WERI-Rb-1 (cell line): ENCODE measurements at regions not wholly inside any gene's neighbourhood (a gene's known extent, or its start where the extent isn't known, plus 50 kb on each side); places are given as distances from the start of the nearest gene placed in this dataset.
"Not testable (repeated sequence)": the region's sequence is repeated elsewhere in the genome, so short reads cannot be mapped to it uniquely, and the experiment has no call there.

ENCODE experiments used
- DNase-seq: peaks from one replicate; pipeline ENCODE4 v3.0.0-alpha.2; 2020
- H3K27ac ChIP-seq: fragments of 250-450 bp; sonication (Bioruptor Pico); 2 replicates; pipeline ENCODE4 v1.5.1; 2020; ENCODE audit warnings: mild to moderate bottlenecking, moderate library complexity
- H3K27me3 ChIP-seq: fragments of 250-450 bp; sonication (Bioruptor Pico); 2 replicates; pipeline ENCODE4 v1.5.1; 2021; ENCODE audit warnings: mild to moderate bottlenecking, low read depth, moderate library complexity; ENCODE audit not compliant: insufficient read depth, severe bottlenecking
- H3K36me3 ChIP-seq: fragments of 250-450 bp; sonication (Bioruptor Pico); 2 replicates; pipeline ENCODE4 v1.5.1; 2020; ENCODE audit warnings: mild to moderate bottlenecking, moderate library complexity
- H3K4me3 ChIP-seq: 2 replicates; pipeline ENCODE4 v1.5.1; 2011; ENCODE audit warnings: low read depth, mild to moderate bottlenecking, control low read depth, low read length
- H3K9me3 ChIP-seq: fragments of 250-450 bp; sonication (Bioruptor Pico); 2 replicates; pipeline ENCODE4 v1.5.1; 2021; ENCODE audit warnings: mild to moderate bottlenecking, moderate library complexity; ENCODE audit not compliant: severe bottlenecking
- CTCF ChIP-seq: IDR thresholded peaks from 2 replicates; pipeline ENCODE4 v1.5.1; 2011; ENCODE audit warnings: low read depth, mild to moderate bottlenecking, control low read depth, inconsistent platforms, low read length

GRCh38 chr2:104977958-104978357 lies 59.9 kb upstream of the MRPS9 start:
- TF ChIP-seq CTCF, result no peak
- no peaks in the 10 kb centered on the region for H3K9me3 ChIP-seq
- no peaks in the 10 kb centered on the region for H3K36me3 ChIP-seq
- no peak for DNase-seq
- no peak overlapping the region for H3K27ac ChIP-seq
- no peak overlapping the region for H3K4me3 ChIP-seq
- peaks cover 55% of the 10 kb centered on the region for H3K27me3 ChIP-seq

- H3K27ac ChIP-seq, H3K9me3 ChIP-seq, H3K36me3 ChIP-seq, DNase-seq, H3K4me3 ChIP-seq: not testable (repeated sequence)
- H3K27me3 ChIP-seq, result peaks cover 58% of the 10 kb centered on the region
Observed at GRCh38 chr2:104979786-104980185, 58.1 kb upstream of the MRPS9 start.

GRCh38 chr2:104982111-104982510 lies 55.8 kb upstream of the MRPS9 start:
- H3K36me3 ChIP-seq, result no peaks in the 10 kb centered on the region
- no peak overlapping the region for H3K27ac ChIP-seq
- no peak overlapping the region for H3K4me3 ChIP-seq
- H3K27me3 ChIP-seq, result peaks cover 51% of the 10 kb centered on the region
- no peak for DNase-seq
- peaks cover 3% of the 10 kb centered on the region for H3K9me3 ChIP-seq
- no peak for TF ChIP-seq CTCF
